GM18861 (cell line): ENCODE measurements at regions not wholly inside any gene's neighbourhood (a gene's known extent, or its start where the extent isn't known, plus 50 kb on each side); places are given as distances from the start of the nearest gene placed in this dataset.
"Not testable (repeated sequence)": the region's sequence is repeated elsewhere in the genome, so short reads cannot be mapped to it uniquely, and the experiment has no call there.

Experiments
- ATAC-seq: cut with Tn5 transposase; IDR thresholded peaks from one replicate; pipeline ENCODE4 v1.9.1; 2021; ENCODE audit not compliant: unreplicated experiment

DNA sequence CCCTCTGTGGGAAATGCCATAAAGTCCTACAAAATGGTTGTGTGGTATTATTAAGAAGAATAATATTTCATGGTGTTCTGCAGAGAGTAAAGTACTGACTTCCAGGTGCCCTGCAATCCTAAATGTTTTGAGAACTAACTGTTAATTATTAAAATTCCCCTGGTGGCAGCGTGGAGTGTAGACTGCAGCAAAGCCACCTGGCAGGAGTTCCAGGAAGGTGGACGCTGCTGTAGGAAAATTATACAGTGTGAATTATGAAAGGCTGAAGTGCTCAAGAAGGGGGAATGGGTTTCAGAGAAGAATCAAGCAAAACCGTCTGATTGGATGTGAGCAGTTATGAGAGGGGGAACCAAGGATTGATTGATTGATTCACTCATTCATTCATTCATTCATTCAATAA, 572.4 kb upstream of the PPP2R3A start:
- no peak for ATAC-seq

GRCh38 chr3:135393898-135394525, 571.5 kb upstream of the PPP2R3A start:
- ATAC-seq = no peak

GRCh38 chr3:135412475-135412874, 553.1 kb upstream of the PPP2R3A start:
- ATAC-seq = no peak

GRCh38 chr3:135416182-135416581, 549.3 kb upstream of the PPP2R3A start:
- no peak for ATAC-seq

DNA sequence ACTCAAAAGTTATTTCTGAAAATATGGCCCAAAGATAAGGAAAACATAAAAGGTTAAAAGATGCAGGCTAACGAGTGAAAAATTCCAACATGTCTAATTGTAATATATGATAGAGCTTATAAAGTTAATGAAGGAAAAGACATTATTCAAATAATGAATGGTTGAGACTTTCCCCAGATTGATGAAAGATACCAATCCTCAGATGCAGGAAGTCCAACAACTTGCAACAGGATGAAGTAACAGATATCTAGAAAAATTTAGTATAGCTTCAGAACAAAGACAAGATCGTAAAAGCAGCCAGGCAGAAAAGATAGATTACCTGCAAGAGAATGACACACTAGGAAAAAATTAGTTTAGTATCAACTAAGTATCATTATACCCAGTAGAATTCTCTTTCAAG, 546.4 kb upstream of the PPP2R3A start:
- no peak for ATAC-seq

GRCh38 chr3:135426508-135426907, 539.0 kb upstream of the PPP2R3A start:
- no peak for ATAC-seq

- ATAC-seq = no peak
These were observed 533.1 kb upstream of the PPP2R3A start for GRCh38 chr3:135432402-135432801.

DNA sequence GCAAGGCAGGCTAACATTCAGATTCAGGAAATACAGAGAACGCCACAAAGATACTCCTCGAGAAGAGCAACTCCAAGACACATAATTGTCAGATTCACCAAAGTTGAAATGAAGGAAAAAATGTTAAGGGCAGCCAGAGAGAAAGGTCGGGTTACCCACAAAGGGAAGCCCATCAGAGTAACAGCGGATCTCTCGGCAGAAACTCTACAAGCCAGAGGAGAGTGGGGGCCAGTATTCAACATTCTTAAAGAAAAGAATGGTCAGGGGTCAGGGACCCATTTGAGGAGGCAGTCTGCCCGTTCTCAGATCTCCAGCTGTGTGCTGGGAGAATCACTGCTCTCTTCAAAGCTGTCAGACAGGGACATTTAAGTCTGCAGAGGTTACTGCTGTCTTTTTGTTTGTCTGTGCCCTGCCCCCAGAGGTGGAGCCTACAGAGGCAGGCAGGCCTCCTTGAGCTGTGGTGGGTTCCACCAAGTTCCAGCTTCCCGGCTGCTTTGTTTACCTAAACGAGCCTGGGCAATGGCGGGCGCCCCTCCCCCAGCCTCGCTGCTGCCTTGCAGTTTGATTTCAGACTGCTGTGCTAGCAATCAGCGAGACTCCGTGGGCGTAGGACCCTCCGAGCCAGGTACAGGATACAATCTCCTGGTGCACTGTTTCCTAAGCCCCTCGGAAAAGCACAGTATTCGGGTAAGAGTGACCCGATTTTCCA, 526.5 kb upstream of the PPP2R3A start:
- not testable (repeated sequence) for ATAC-seq

GRCh38 chr3:135439632-135440031, 525.9 kb upstream of the PPP2R3A start:
- not testable (repeated sequence) for ATAC-seq

DNA sequence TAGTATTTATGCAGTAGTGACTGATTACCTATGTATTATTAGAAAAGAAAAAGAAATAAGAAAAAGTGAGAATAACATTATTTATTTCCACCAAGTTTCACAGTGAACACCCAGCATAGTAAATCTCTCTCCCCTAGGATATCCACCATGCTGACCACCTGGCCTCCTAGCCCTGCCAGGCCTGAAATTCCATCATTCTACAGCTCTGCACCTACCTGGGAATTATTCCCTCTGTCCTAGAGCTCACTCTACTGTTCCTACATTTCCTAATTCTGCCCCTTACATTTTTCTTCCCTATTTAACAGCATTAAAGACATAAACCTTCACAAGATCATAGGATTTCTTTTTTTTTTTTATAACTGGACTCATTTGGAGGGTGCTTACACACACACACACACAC, 525.3 kb upstream of the PPP2R3A start:
- ATAC-seq = no peak

DNA sequence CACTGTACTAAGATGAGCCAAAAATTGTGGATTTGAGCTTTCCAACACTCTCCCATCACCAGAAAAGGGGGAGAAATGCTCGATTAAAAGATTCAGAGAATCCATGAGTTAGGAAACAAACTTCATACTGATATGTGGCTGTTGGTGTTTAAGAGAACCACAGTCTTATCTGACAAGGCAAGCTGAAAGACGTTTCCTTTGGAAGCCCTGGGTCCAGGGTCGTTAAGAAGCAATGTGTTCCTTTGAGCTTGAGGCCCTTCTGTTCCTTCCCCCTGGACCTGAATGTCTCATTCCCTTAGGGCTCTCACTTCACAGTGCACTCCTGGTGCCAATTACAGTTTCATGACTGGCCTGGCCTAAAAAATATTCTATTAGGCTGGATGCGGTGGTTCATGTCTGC, 524.8 kb upstream of the PPP2R3A start:
- ATAC-seq = no peak

DNA sequence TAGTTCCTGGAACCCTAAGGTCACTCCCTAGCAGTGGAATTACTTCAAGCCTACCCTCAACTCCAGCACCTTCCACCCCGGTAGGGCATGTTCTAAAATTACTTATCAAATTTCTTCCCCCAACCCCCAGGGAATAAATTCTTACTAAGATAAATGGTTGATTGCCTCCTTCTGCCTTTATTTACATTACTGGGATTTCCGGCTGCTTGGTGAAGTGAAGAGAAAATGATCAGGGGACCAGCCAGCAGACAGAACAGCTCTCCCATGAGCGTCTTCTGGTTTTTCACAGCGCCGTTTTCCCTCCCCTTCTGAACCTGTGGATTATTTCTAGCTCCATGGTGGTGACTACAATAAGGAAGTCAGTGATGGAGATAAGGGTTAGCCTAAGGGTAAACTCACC, 521.5 kb upstream of the PPP2R3A start:
- no peak for ATAC-seq

- ATAC-seq = no peak
These were observed 518.0 kb upstream of the PPP2R3A start for GRCh38 chr3:135447483-135447882.

DNA sequence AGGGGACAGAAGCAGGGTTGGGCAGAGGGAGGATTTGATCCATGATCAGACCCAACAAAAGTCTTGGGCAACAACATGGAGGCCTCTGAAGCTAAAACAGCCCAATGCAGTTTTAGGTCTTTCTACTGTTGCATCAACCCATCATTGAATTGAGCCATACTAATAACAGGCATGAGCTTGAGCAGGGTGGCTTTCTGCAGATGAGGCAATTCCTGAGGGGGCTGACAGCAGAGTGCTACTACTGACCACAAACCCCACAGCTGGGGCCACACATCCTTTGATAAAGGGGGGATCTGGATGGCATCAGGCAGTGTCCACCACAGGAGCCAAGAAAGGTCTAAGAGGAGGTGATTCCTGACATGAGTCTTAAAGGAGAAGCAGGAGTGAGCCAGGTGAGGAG, 517.0 kb upstream of the PPP2R3A start:
- no peak for ATAC-seq

DNA sequence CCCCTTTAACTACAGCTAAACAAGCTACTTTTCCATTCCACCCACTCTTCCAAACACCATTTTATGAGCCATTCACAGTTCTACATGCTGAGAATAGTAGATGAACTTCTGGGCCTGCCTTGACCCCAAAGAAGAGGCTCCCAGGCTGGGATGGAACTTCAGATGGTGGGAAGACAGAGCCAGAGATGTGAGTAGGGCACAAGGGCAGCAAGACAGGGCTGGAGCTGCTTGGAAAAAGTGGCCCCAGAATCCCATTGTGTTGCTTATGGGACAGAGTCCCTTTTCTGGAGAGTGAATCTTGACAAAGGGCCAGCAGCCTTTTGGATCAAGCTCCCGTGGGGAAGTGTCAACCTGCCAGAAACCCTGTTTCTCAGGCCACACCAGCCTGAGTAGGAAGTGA, 516.5 kb upstream of the PPP2R3A start:
- no peak for ATAC-seq

GRCh38 chr3:135451037-135451785, 514.3 kb upstream of the PPP2R3A start:
- no peak for ATAC-seq

GRCh38 chr3:135452881-135453280, 512.6 kb upstream of the PPP2R3A start:
- ATAC-seq = no peak

DNA sequence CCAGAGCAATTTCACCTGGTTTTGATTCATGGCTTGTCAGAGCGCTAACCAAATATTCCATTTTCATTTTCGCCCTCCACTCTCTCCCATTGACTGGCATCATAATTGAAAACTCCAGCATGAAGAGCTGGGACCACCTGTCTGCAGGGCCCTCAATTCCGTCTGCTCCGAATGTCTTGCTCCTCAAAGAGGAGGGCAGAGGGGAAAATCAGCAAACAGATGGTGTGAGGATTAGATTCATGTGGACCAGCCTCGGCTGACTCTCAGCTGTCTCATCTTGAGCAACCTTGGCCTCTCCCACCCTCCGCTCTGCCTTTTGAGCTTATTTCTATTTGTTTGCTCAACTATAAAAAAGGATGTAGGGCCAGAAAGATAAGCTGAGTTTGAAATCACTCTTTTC, 512.2 kb upstream of the PPP2R3A start:
- ATAC-seq = no peak

GRCh38 chr3:135454890-135455289, 510.6 kb upstream of the PPP2R3A start:
- ATAC-seq = no peak

- ATAC-seq = no peak
These were observed 509.3 kb upstream of the PPP2R3A start for GRCh38 chr3:135456108-135456790.

- no peak for ATAC-seq
These were observed 506.8 kb upstream of the PPP2R3A start for GRCh38 chr3:135458541-135459322.
